Mesenchymal stem cell (in vitro differentiated cells and primary cell): ENCODE measurements at regions not wholly inside any gene's neighbourhood (a gene's known extent, or its start where the extent isn't known, plus 50 kb on each side); places are given as distances from the start of the nearest gene placed in this dataset.

Experiments
- DNase-seq: peaks from one replicate; pipeline ENCODE4 v3.0.0-alpha.2; 2013
- H2AFZ ChIP-seq: one replicate; pipeline ENCODE4 v1.6.1; 2013; ENCODE audit warnings: low read depth, mild to moderate bottlenecking, control low read depth, inconsistent platforms, low read length, moderate library complexity
- H2AK5ac ChIP-seq: 2 replicates; pipeline ENCODE4 v1.6.1; 2013; ENCODE audit warnings: low read length, moderate library complexity, mild to moderate bottlenecking, inconsistent platforms; ENCODE audit not compliant: severe bottlenecking
- H2BK120ac ChIP-seq: one replicate; pipeline ENCODE4 v1.6.1; 2013; ENCODE audit warnings: low read depth, mild to moderate bottlenecking, inconsistent platforms, low read length, moderate library complexity
- H2BK12ac ChIP-seq, 2 experiments: one replicate each; pipeline ENCODE4 v1.6.1; 2013; ENCODE audit warnings: inconsistent platforms in 2 of 2, low read length in 2 of 2, mild to moderate bottlenecking in 2 of 2, moderate library complexity in 2 of 2, control low read depth in 1 of 2
- H2BK15ac ChIP-seq: one replicate; pipeline ENCODE4 v1.6.1; 2013; ENCODE audit warnings: mild to moderate bottlenecking, low read depth, inconsistent platforms; ENCODE audit not compliant: poor library complexity, severe bottlenecking
- H2BK5ac ChIP-seq: 2 replicates; pipeline ENCODE4 v1.6.1; 2013; ENCODE audit warnings: low read depth, mild to moderate bottlenecking, low read length, control low read depth, inconsistent platforms; ENCODE audit not compliant: poor library complexity, severe bottlenecking
- H3K14ac ChIP-seq, 2 experiments: one replicate each; pipeline ENCODE4 v1.6.1; 2013; ENCODE audit warnings: inconsistent platforms in 2 of 2, low read length in 2 of 2, control low read depth in 1 of 2, mild to moderate bottlenecking in 1 of 2, moderate library complexity in 1 of 2
- H3K18ac ChIP-seq, 2 experiments: one replicate each; pipeline ENCODE4 v1.6.1; 2013; ENCODE audit warnings: inconsistent platforms in 2 of 2, low read length in 2 of 2, control low read depth in 1 of 2, low read depth in 1 of 2, mild to moderate bottlenecking in 1 of 2
- H3K23ac ChIP-seq, 2 experiments: one replicate each; pipeline ENCODE4 v1.6.1; 2013; ENCODE audit warnings: inconsistent platforms in 2 of 2, low read length in 2 of 2, mild to moderate bottlenecking in 2 of 2, moderate library complexity in 2 of 2, control low read depth in 1 of 2
- H3K27ac ChIP-seq: 2 replicates; pipeline ENCODE4 v1.5.1; 2013; ENCODE audit warnings: mild to moderate bottlenecking, moderate library complexity, low read length, control low read depth, inconsistent platforms; ENCODE audit not compliant: poor library complexity, severe bottlenecking
- H3K27me3 ChIP-seq, 2 experiments: 2 replicates each; pipeline versions ENCODE4 v1.6.1 to v1.7.0; 2013; ENCODE audit warnings: low read length in 2 of 2, mild to moderate bottlenecking in 2 of 2, moderate library complexity in 2 of 2, control low read depth in 1 of 2, inconsistent platforms in 1 of 2; ENCODE audit not compliant: control insufficient read depth in 1 of 2, insufficient read depth in 1 of 2
- H3K36me3 ChIP-seq, 2 experiments: 2 replicates each; pipeline versions ENCODE4 v1.6.1 to v1.7.0; 2013; ENCODE audit warnings: low read length in 2 of 2, control low read depth in 1 of 2, inconsistent platforms in 1 of 2, low read depth in 1 of 2, mild to moderate bottlenecking in 1 of 2; ENCODE audit not compliant: insufficient read depth in 2 of 2, control insufficient read depth in 1 of 2
- H3K4ac ChIP-seq, 2 experiments: one replicate each; pipeline ENCODE4 v1.6.1; 2013; ENCODE audit warnings: inconsistent platforms in 2 of 2, low read length in 2 of 2, mild to moderate bottlenecking in 2 of 2, moderate library complexity in 2 of 2, control low read depth in 1 of 2, low read depth in 1 of 2
- H3K4me1 ChIP-seq: 2 replicates; pipeline ENCODE4 v1.6.1; 2013; ENCODE audit warnings: low read depth, low read length, control low read depth; ENCODE audit not compliant: control insufficient read depth, insufficient read depth
- H3K4me2 ChIP-seq: 2 replicates; pipeline ENCODE4 v1.6.1; 2013; ENCODE audit warnings: low read length, mild to moderate bottlenecking, inconsistent platforms; ENCODE audit not compliant: poor library complexity, severe bottlenecking
- H3K4me3 ChIP-seq, 2 experiments: 2 replicates each; pipeline versions ENCODE4 v1.5.1 to v1.7.0; 2013; ENCODE audit warnings: low read length in 2 of 2, mild to moderate bottlenecking in 2 of 2, control low read depth in 1 of 2, low read depth in 1 of 2; ENCODE audit not compliant: insufficient read depth in 1 of 2
- H3K79me1 ChIP-seq: replicated peaks from 2 replicates; pipeline ENCODE4 v1.6.1; 2013; ENCODE audit warnings: mild to moderate bottlenecking, control low read depth, low read length, inconsistent platforms; ENCODE audit not compliant: poor library complexity, severe bottlenecking
- H3K9ac ChIP-seq: 2 replicates; pipeline ENCODE4 v1.7.0; 2013; ENCODE audit warnings: mild to moderate bottlenecking, low read length, moderate library complexity
- H3K9me3 ChIP-seq: 2 replicates; pipeline ENCODE4 v1.7.0; 2013; ENCODE audit warnings: mild to moderate bottlenecking, low read length; ENCODE audit not compliant: control insufficient read depth
- H4K8ac ChIP-seq: one replicate; pipeline ENCODE4 v1.6.1; 2013; ENCODE audit warnings: inconsistent platforms, mild to moderate bottlenecking, low read length, moderate library complexity
- H4K91ac ChIP-seq: one replicate; pipeline ENCODE4 v1.6.1; 2013; ENCODE audit warnings: mild to moderate bottlenecking, low read length, inconsistent platforms
- WGBS: methylation state at CpG from one replicate; pipeline ENCODE4 v1.1.7; 2013; ENCODE audit warnings: mixed read lengths; 5-methylcytosine and 5-hydroxymethylcytosine counted together

DNA sequence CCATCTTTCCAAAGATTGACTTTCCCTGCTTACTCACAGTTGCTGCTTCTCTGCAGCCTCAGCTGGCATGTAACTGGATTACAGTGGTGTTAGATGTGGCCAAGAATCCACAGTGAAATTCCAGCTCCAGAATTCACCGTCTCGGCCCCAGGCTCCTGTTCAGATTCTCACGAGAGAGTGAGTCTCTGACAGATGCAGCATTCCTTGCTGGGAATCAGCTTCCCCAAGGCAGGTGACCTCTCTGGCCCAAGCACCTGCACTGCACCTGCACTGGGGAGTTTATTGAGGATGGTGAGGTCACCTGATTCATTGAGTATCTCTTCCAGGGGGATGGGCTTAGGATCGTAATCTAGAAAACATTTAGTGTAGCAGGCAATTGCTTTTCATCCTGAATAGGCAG, 600.5 kb upstream of the RBFOX1 start:
- Histone ChIP-seq H2AK5ac (no peak overlapping the region), H3K27me3 (no peaks in the 10 kb centered on the region), H2BK5ac (no peak overlapping the region), H3K14ac (no peak overlapping the region), H3K4me3 (no peak overlapping the region), H2BK12ac (no peak overlapping the region), H2BK15ac (no peak overlapping the region), H4K91ac (no peak overlapping the region), H3K27ac (no peak overlapping the region), H3K79me1 (no peaks in the 10 kb centered on the region), H3K23ac (no peak overlapping the region), H3K4me1 (no peaks in the 10 kb centered on the region), H3K4ac (no peak overlapping the region), H2AFZ (no peak overlapping the region), H3K9ac (no peak overlapping the region), H3K9me3 (no peaks in the 10 kb centered on the region), H3K36me3 (no peaks in the 10 kb centered on the region), H4K8ac (no peak overlapping the region), H3K18ac (no peak overlapping the region), H3K4me2 (no peak overlapping the region), H2BK120ac (no peak overlapping the region)
- DNase-seq, result no peak
- WGBS, result 87% methylated on average over 4 of the region's 4 CpGs

DNA sequence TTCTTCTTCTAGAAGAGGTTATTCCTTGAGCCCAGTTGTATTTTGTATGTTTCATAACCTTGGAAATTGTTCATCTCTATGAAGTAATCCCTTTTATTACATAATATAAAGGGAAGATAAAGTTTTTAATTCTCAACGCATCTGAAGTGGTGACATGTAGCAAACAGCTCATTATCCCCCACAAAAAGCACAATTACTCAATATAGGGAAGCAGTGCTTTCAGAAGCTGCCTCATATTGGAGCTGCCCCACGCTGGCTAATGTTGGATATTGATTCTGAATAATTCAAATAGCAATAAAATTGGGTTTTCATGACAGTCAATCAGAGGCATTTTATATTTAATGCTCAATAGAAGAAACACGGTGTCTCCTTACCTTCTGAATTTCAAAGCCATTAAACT, 604.3 kb upstream of the RBFOX1 start:
- Histone ChIP-seq H3K23ac (no peak overlapping the region), H2AK5ac (no peak overlapping the region), H3K4me1 (no peaks in the 10 kb centered on the region), H3K4me3 (no peak overlapping the region), H2BK12ac (no peak overlapping the region), H3K14ac (no peak overlapping the region), H4K91ac (no peak overlapping the region), H2BK120ac (no peak overlapping the region), H2AFZ (no peak overlapping the region), H2BK15ac (no peak overlapping the region), H2BK5ac (no peak overlapping the region), H3K9ac (no peak overlapping the region), H3K79me1 (no peaks in the 10 kb centered on the region), H3K4me2 (no peak overlapping the region), H3K27me3 (no peaks in the 10 kb centered on the region), H3K36me3 (no peaks in the 10 kb centered on the region), H3K18ac (no peak overlapping the region), H4K8ac (no peak overlapping the region), H3K9me3 (no peaks in the 10 kb centered on the region), H3K4ac (no peak overlapping the region), H3K27ac (no peak overlapping the region)
- no CpG with 5 or more reads among the region's 3 CpGs for WGBS
- DNase-seq, result no peak

DNA sequence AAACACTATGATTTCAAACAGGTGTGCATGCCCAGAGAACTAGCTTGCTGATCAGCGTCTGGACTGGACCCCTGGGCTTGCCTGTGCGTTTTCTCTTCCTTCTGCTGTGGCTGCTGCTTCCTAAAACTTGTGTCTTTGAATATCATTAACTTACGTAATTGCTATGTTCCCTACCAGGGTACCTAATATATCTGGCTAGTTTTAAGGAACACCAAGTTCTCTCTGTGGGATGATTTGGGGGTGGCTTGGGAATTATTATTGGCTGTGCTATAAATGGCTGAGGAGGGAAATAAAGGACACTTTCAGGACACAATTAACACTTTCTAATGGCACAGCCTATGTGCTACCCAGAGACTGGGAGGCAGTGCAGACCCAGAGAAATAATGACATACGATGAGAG, 606.0 kb upstream of the RBFOX1 start:
- Histone ChIP-seq H2BK15ac (no peak overlapping the region), H3K9ac (no peak overlapping the region), H3K4me3 (no peak overlapping the region), H4K91ac (no peak overlapping the region), H2BK5ac (no peak overlapping the region), H3K36me3 (no peaks in the 10 kb centered on the region), H3K79me1 (no peaks in the 10 kb centered on the region), H2AFZ (no peak overlapping the region), H3K4ac (no peak overlapping the region), H3K18ac (no peak overlapping the region), H3K9me3 (no peaks in the 10 kb centered on the region), H3K27me3 (no peaks in the 10 kb centered on the region), H2BK120ac (no peak overlapping the region), H3K27ac (no peak overlapping the region), H4K8ac (no peak overlapping the region), H3K23ac (no peak overlapping the region), H2BK12ac (no peak overlapping the region), H3K14ac (no peak overlapping the region), H2AK5ac (no peak overlapping the region), H3K4me1 (no peaks in the 10 kb centered on the region), H3K4me2 (no peak overlapping the region)
- DNase-seq, result no peak
- 45% methylated on average over 2 of the region's 4 CpGs for WGBS

DNA sequence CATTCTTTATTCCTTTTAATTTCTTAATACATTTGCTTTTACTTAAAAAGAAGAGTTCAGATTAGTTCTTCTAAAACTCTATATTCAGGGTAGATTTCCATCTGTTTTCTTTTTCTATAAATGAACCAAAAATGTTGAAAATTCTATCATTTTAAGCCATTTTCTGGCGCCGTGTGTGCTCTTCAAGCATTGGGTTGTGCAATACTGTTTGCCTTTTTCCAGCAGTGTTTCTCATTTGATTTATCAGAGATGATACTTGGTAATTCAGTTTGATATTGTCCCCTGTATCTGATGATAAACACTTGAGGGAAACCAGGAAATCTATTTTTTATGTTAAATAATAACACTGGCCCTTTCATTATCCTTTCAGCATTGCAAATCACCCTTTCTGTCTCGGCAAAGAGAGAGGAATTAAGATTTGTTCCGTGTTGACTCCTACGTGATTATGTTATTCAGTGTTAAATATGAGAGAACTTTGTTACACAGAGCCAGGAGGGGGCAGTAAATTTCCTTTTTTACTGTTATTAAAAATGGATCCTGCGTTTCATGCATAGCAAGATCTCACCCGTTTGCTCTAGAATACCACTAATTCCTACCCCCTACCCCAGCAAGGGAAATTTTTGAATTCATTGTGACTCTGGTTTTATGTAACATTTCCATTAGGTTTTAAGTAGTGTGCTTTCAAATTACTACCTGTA, 606.9 kb upstream of the RBFOX1 start:
- Histone ChIP-seq H3K9ac (no peak overlapping the region), H3K27ac (no peak overlapping the region), H3K27me3 (no peaks in the 10 kb centered on the region), H3K4me3 (no peak overlapping the region), H2BK12ac (no peak overlapping the region), H3K14ac (no peak overlapping the region), H3K36me3 (no peaks in the 10 kb centered on the region), H4K91ac (no peak overlapping the region), H3K18ac (no peak overlapping the region), H2BK120ac (no peak overlapping the region), H4K8ac (no peak overlapping the region), H3K79me1 (no peaks in the 10 kb centered on the region), H2BK15ac (no peak overlapping the region), H2AK5ac (no peak overlapping the region), H3K4me1 (no peaks in the 10 kb centered on the region), H2BK5ac (no peak overlapping the region), H2AFZ (no peak overlapping the region), H3K23ac (no peak overlapping the region), H3K9me3 (no peaks in the 10 kb centered on the region), H3K4me2 (no peak overlapping the region), H3K4ac (no peak overlapping the region)
- no peak for DNase-seq
- 47% methylated on average over 5 of the region's 7 CpGs for WGBS
